ENCODE measurements at regions not wholly inside any gene's neighbourhood (a gene's known extent, or its start where the extent isn't known, plus 50 kb on each side); places are given as distances from the start of the nearest gene placed in this dataset.

- H3K4me1 ChIP-seq = peaks cover 0 to 4% (median 0%) of the 10 kb centered on the region in 6 donors
- 26 to 45% (median 38%) methylated on average over 2 of the region's 2 CpGs for WGBS, 5 donors
- intact Hi-C loops (cut with DNase I; ENCODE audit: low total_unique reads) = no loop called here
- DNase-seq = no peak
- no peaks in the 10 kb centered on the region for H3K9me3 ChIP-seq
- no peak overlapping the region for H3K4me3 ChIP-seq
- H3K27me3 ChIP-seq (replicated peaks in 1 of 7) = no peaks in the 10 kb centered on the region
- H3K27ac ChIP-seq = no peak overlapping the region
- TF ChIP-seq POLR2A (IDR thresholded peaks at IDR 0.05) = no peak
- TF ChIP-seq CTCF (IDR thresholded peaks at IDR 0.05 in 8 of 11, conservative IDR thresholded peaks at IDR 0.05 in 3 of 11) = no peak
- TF ChIP-seq POLR2AphosphoS5 (IDR thresholded peaks at IDR 0.05) = no peak
- H3K36me3 ChIP-seq = no peaks in the 10 kb centered on the region
These were observed 1256.8 kb upstream of the SORCS1 start for GRCh38 chr10:108421266-108421665.

- Histone ChIP-seq H3K27ac (no peak overlapping the region), H3K27me3 (replicated peaks in 1 of 7) (no peaks in the 10 kb centered on the region), H3K4me3 (no peak overlapping the region), H3K9me3 (no peaks in the 10 kb centered on the region), H3K4me1 (no peaks in the 10 kb centered on the region), H3K36me3 (no peaks in the 10 kb centered on the region)
- no peak for TF ChIP-seq POLR2A (IDR thresholded peaks at IDR 0.05)
- TF ChIP-seq CTCF (IDR thresholded peaks at IDR 0.05 in 8 of 11, conservative IDR thresholded peaks at IDR 0.05 in 3 of 11) = no peak
- no peak for TF ChIP-seq POLR2AphosphoS5 (IDR thresholded peaks at IDR 0.05)
- intact Hi-C loops (cut with DNase I; ENCODE audit: low total_unique reads) = no loop called here
- DNase-seq = no peak
- 78 to 84% (median 80%) methylated on average over 4 of the region's 4 CpGs for WGBS, 5 donors
These were observed 1249.4 kb upstream of the SORCS1 start for GRCh38 chr10:108413954-108414353.

GRCh38 chr10:108412323-108412722 is 1247.8 kb upstream of the SORCS1 start:
- intact Hi-C loops (cut with DNase I; ENCODE audit: low total_unique reads) = no loop called here
- no peak overlapping the region for H3K4me3 ChIP-seq
- no peaks in the 10 kb centered on the region for H3K36me3 ChIP-seq
- H3K4me1 ChIP-seq = no peaks in the 10 kb centered on the region
- no peak for DNase-seq
- no peak for TF ChIP-seq CTCF (IDR thresholded peaks at IDR 0.05 in 8 of 11, conservative IDR thresholded peaks at IDR 0.05 in 3 of 11)
- TF ChIP-seq POLR2A (IDR thresholded peaks at IDR 0.05) = no peak
- TF ChIP-seq POLR2AphosphoS5 (IDR thresholded peaks at IDR 0.05) = no peak
- no peaks in the 10 kb centered on the region for H3K9me3 ChIP-seq
- 31 to 52% (median 37%) methylated on average over 2 of the region's 2 CpGs for WGBS, 5 donors
- H3K27ac ChIP-seq = no peak overlapping the region
- H3K27me3 ChIP-seq (replicated peaks in 1 of 7) = no peaks in the 10 kb centered on the region

GRCh38 chr10:108411894-108412293 is 1247.4 kb upstream of the SORCS1 start:
- 74 to 90% (median 79%) methylated on average over 2 of the region's 2 CpGs for WGBS, 5 donors
- no peaks in the 10 kb centered on the region for H3K9me3 ChIP-seq
- TF ChIP-seq POLR2AphosphoS5 (IDR thresholded peaks at IDR 0.05) = no peak
- TF ChIP-seq CTCF (IDR thresholded peaks at IDR 0.05 in 8 of 11, conservative IDR thresholded peaks at IDR 0.05 in 3 of 11) = no peak
- no peak for TF ChIP-seq POLR2A (IDR thresholded peaks at IDR 0.05)
- no peak overlapping the region for H3K4me3 ChIP-seq
- DNase-seq = no peak
- H3K4me1 ChIP-seq = no peaks in the 10 kb centered on the region
- H3K27ac ChIP-seq = no peak overlapping the region
- intact Hi-C loops (cut with DNase I; ENCODE audit: low total_unique reads) = no loop called here
- no peaks in the 10 kb centered on the region for H3K36me3 ChIP-seq
- no peaks in the 10 kb centered on the region for H3K27me3 ChIP-seq (replicated peaks in 1 of 7)

Measured in spleen (tissue), 11 donors.